ENCODE measurements at regions not wholly inside any gene's neighbourhood (a gene's known extent, or its start where the extent isn't known, plus 50 kb on each side); places are given as distances from the start of the nearest gene placed in this dataset.
"Not testable (repeated sequence)": the region's sequence is repeated elsewhere in the genome, so short reads cannot be mapped to it uniquely, and the experiment has no call there.

DNA sequence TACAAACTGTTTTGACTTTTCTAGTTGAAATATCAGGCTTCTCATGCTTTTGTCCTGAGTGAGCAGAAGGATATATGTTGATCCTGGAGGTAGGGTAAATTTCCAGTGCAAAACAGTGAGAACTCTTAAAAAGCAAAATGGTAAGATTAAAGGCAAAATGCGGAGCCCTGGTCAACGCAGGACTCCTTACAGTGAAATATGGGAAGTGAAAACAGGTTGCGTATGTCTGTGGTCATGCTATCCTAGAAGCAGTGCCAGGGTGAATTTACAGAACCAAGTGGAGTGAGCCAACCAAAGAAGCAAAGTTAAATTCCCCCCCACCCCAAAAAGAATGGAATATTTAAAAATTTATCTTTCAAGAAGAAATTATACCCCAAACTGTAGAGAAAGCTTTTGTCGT, 256.4 kb downstream of the NR2F2 start:
- no peak for DNase-seq

DNA sequence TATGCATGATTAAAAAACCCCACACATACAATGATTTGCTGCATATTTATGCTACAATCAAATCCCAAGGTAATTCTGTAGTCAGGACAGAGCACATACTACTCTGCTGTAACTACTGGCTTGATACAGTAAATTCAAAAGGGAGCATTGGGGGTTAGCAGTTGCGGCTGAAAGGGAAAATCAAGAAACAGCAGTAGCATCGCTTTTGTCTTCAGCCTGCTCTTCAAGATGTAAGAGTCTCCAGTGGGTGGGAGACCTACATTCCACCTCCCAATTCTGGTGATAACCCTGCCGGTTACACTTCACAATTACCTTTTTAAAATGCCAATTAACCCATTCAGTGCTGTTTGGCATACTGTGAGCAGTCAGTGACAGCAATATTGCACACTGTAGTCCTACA, 259.4 kb downstream of the NR2F2 start:
- DNase-seq: no peak

DNA sequence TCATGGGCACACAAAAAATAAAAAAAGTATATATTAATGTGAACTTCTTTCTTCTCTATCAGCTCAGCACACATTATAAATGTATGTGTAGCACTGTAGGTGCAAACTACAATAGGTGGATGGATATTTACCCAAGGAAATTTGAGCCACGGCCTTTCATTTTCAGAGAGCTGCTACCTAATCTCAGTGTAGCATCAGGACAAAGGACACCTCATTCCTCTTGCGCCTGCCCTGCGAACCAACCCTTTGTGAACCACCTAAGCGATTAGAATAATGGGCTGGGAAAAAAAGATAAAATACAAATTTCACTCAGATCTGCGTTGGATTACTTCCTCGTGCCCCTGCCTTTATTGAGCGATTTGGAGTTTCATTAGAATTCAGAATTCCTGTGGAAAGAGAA, 263.2 kb downstream of the NR2F2 start:
- DNase-seq: no peak

DNA sequence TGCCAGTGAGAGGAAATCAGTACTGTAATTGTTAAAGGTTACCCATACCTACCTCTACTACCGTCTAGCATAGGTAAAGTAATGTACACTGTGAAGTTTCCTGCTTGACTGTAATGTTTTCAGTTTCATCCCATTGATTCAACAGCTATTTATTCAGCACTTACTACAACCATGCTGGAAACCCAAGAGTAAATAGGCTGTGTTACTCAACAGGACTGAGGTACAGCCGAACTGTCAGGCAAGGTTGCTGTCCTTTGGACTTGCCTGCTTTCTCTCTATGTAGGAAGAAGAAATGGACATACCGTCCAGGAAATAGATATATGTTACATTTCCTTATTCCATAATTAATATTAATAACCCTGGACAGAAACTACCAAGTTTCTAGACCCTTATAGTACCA, 265.5 kb downstream of the NR2F2 start:
- no peak for DNase-seq

DNA sequence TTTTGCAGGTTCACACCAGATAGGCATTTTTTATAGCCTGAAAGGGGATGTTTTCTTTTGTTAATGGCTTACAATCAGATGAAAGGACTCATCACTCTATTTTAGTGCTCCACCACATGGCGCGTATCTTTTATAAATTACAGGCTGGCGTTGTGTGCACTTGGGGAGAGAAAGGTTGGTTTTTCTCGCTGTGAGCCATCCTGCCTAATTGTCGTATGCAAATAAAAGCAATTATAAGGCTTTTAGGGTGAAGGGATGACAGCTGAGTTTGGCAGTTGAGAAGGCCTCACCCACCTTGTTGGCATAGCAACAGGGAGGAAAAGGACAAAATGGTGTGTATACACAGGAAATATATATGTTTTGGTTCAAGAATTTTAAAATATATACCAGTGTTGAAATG, 268.0 kb downstream of the NR2F2 start:
- no peak for DNase-seq

DNA sequence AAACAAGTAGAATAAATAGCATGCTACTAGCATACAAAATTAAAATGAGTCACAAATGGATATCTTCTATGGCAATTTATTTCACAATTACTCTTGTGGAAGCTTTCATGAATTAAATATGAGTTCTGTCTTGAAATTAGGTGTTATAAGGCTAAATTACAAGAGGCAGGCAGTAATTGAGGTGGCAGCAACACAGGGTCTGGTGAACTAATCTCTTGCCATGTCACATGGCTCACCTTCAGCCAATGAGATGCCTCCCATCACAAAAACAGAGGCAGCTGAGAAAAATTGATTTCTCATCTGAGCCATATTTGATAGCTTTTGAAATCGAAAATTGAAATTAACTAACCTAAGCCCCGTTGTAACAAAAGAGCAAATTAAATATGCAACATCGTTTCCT, 268.8 kb downstream of the NR2F2 start:
- no peak for DNase-seq

DNA sequence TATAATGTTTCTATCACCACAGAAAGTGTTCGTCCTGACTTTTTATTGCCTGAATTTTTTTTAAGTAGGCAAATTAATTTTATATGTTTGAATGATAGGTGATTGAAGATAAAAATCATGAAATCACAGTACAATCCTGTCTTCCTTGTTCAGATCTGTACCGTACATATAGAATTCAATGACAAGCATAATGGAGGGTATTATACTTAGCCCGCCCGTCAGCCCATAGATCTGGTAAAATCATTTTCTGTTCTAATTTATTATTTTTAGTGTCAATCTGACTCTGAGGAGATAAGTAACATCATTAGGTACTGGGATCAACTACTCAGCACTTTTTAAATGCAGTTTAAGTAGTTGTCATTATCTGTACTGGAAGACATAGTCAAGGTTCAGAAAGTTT, 269.9 kb downstream of the NR2F2 start:
- DNase-seq: no peak

DNA sequence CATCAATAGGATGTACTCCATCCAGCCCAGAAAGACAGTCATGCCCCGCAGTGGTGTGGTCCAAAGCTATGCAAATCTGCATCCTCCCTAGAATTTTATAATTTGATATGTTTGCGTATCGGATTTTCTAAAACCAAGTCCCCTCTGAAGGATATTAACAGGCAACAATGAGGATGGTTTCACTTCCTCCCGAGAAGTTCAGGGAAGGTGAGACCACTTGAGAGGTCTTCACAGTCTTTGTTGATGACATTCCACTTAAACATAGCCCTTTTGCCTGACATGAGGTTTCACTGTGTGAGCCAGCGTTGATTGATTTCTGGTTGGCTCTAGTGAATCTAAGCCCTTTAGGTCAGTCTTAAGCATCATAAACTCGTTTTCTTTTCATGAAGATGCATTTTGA, 276.1 kb downstream of the NR2F2 start:
- no peak for DNase-seq

DNA sequence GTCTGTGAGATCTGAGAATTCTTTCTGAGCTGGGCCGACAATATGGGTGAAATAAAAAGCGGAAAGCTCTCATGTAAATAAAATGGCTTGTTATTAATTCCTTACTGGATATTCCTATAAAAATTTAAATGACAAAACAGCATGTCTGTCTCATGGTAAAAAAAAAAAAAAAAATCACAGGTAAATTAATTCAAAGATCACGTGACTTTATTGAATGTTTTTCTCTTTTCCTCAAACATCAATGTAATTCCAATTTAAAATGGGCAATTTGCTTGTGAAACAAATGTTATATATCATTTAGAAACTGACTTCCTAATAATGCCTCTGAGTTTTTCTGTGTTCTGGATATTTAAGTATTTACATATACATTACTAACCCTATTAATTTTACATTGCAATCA, 280.3 kb downstream of the NR2F2 start:
- DNase-seq: no peak

DNA sequence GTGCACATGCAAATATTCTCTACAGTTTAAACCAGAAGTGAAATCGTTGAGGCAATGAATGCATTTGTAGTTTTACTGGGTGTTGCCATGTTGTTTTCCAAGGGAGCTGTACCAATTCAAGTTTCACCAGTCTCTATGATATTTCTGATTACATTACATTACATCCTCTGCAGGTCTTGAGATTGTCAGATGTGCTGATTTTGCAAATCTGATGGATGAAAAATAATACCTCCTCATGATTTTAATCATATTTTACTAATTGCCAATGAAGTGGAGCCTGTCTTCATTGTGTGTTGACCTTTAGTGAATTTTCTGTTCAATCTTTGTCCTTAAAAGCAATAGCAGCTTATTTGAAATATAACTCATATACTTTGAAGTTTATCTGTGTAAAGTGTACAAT, 282.4 kb downstream of the NR2F2 start:
- DNase-seq: no peak

DNA sequence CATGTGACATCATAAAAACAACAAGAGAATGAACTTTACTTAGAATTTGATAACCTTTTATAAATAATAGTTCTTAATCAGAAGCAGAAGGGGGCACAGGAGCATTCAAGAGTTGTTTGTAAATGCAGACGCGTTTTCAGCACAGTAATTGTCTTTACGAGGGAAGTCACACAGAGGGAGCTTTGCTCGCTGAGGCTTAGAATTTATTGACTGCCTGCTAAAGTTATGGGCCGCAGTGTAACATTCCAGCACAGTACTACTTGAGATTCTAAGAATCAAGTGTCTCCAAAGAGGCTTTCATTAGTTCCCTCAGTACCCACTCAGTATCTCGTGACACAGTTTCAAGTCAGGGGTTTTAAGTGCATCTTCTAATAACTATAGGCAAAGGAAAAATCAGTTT, 288.7 kb downstream of the NR2F2 start:
- no peak for DNase-seq

DNA sequence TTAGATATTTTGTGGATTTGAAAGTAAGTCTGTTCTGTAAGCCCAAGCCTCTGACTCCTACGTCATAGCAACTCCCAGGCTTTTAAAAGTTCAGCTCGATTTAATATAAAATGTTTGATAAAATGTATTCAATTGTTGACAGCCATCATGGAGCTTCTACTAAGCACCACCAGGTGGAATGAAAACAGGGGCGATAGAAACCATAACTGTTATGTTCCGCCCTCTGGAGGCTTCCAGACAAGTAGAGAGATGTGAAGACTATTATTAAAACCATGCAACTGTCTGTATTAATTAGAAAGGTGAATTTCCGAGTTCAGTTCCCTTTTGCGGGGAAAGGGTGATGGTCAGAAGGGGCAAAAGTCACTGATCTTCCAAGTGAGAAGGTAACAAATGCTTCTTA, 292.2 kb downstream of the NR2F2 start:
- DNase-seq: no peak

DNA sequence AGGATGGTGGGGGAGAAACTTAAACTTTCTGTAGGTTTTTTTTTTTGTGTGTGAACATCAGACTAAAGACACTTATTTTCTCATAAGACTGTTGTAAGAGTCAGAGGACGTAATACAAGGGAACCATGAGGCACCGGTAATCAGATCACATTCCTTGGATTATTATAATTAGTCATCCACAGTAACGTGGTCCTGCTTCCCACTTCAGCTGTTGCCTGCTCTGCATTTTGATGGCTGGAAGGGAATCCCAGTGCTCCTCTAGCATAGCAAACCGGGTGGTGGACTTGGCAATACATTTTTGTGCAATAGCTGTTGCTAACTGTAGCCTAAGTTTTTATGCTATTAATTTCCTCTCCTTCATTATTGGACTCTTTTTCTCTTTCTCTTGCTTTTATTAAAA, 294.8 kb downstream of the NR2F2 start:
- no peak for DNase-seq

DNA sequence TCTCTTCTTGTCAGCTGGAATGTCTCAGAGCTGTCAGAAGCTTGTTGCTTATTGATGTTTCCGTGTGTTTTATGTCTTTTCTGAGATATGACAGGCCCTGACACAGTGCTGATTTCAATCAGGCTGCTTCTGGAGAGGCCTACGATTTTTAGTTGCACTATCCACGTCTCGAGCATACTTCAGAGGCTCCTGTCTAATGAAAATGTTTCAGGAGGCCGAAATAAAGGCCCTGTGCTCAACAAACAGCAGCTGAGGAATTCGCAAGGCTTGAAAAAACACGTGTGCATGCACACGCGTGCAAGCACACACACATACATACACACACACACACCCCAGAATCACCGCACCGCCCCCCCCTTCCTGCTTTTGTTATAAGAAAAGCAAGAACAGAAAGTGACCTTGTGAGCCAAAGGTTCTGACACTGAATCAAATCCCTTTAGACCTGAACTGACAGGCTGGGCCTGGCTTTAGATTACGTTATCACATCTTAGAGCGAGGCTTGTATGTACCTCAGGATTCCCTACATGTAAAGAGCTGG, 296.6 kb downstream of the NR2F2 start:
- DNase-seq: no peak

DNA sequence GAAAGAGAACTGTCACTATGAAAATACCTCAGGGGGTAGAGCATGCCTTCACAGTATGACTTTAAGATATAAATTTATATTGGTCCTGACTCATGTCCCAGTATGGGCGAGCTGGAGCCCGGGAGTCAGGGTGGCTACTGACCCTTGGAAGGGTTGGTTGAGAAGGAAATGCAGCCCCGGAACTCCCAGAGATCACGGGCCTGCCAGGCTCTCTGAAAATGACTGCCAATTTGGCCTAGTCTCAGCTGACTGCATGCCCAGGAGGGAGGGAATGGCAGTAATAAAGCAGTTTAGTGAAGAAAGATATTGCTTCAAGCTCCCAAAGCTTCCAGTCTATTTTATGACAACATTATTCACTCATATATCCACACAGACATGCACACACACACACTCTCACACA, 299.0 kb downstream of the NR2F2 start:
- DNase-seq: no peak

DNA sequence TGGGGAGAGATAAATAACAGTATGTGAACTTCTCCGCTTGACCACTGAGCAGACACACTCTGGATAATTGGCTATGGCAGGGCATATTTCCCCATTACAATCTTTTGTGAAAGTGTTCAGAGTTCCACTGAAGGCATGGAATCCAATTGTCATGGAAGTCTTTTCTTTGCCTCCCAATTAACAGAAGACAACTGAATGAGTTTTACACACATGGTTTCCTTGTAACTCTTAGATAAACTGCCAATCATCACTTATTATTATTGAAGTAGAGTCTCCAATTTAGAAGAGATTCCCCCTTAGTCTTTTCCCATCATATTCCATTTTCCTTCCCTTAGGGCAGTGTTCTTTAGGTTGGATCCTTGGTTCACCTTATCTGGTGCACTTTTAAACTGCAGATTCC, 308.3 kb downstream of the NR2F2 start:
- no peak for DNase-seq

DNA sequence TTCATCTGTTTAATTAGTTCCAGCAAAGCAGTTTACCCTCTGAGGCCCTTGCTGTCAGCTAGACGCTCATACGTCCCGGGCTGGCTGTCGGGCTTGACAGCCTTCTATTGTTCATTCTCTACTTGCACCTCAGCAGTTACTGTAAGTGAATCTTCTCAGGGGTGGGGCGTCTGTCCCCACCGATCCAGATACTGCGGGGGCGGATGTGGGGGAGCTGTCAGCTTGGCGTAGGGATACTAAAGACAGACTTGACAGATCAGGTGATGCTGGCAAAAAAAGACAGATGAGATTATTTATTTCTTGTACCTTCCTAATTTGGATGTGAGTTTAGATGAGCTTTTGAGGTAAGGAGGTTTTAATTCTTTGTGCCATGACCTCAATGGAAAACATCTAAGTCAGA, 315.3 kb downstream of the NR2F2 start:
- DNase-seq: no peak

DNA sequence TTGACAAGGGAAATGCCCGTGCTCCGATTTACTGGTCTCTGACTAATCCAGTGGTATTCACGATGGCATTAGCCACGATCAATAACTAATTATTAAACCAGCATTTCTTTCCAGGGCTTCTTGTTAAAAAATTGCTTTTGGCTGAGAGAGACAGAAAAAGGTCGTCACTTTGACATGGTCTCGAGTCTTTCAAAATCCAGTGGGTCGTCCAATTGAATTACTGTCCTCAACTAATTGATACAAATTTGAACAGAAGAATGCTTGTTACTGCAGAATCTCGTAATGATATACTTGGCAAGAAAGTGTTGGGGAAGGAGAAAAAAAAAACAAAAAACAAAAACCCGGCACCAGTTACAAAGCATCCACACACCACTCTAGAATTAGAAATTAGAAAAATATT, 318.4 kb downstream of the NR2F2 start:
- no peak for DNase-seq

DNA sequence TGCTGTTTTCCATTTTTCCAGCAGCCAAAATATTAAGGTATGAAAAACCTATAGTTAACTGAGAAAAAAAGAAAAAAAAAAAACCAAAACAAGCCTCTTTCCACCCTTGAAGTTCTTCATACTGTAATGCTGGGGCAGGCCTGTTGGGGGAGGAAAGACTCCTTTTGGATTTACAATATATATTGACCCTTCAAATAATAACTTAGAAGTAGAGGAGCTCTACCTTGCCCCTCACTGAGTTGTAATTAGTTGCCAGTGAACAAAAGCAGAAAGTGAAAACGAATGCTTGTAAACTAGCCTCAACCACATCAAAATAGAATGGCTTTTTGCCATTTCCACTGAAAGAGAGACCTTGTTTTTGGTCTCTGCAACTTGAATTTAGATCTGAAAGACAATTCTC, 326.6 kb downstream of the NR2F2 start:
- DNase-seq: no peak

DNA sequence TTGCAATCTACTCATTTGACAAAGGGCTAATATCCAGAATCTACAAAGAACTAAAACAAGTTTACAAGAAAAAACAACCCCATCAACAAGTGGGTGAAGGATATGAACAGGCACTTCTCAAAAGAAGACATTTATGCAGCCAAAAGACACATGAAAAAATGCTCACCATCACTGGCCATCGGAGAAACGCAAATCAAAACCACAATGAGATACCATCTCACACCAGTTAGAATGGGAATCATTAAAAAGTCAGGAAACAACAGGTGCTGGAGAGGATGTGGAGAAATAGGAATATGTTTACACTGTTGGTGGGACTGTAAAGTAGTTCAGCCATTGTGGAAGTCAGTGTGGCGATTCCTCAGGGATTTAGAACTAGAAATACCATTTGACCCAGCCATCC, 336.5 kb downstream of the NR2F2 start:
- not testable (repeated sequence) for DNase-seq

DNA sequence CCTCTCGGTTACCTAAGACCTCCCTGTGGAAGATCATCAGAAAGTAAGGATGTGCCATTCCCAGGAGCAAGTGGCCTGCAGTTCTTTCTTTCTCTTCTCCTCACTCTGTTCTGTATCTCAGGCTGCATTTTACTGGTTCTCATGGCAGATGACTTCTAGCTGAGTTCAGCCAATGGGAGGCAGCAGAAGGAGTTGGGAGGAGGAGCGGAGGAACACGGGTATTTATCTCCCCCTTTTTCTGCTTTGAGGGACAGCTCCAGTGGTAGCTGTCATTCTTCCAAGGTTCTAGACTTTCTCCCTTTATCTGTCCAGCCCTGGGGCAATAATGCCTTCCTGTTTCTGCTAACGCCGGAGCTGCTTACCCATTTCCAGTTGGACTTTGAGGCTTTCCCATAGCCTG, 339.9 kb downstream of the NR2F2 start:
- no peak for DNase-seq

DNA sequence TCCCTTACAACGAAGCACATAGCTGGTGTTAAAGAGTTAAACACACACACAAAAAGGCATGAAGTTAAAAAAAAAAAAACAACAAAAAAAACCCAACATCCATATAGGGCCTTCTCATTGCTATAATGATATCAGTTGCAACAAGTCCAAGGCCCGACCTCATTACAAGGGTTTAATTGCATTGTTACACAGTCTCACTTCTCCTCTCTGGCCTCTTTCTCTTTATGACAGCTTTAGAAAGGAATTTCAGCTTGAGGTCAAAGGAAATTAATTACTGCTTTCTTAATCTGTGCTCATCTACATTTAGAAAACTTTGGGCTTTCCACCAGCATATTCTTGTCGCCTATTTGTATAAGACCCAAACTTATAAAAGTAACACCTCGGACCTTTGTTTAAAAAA, 342.1 kb downstream of the NR2F2 start:
- DNase-seq: no peak

DNA sequence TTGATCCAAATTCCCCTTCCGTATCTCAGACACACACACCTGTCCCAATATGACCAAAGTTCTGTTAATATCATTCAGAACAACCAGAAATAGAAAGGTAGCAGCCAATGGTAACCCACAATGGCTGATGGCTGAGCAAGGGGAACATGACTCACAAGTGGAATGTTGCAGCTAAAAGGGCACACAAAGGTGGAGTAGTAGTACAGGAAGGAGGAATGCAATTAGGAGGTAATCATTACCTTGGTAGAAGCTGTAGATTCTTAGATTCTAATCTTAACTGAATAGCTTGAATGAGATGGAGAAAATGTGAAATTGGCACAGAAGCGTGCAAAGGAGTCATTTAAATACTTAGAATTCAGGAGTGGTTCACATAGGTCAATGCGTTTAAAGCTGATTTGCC, 347.9 kb downstream of the NR2F2 start:
- no peak for DNase-seq

DNA sequence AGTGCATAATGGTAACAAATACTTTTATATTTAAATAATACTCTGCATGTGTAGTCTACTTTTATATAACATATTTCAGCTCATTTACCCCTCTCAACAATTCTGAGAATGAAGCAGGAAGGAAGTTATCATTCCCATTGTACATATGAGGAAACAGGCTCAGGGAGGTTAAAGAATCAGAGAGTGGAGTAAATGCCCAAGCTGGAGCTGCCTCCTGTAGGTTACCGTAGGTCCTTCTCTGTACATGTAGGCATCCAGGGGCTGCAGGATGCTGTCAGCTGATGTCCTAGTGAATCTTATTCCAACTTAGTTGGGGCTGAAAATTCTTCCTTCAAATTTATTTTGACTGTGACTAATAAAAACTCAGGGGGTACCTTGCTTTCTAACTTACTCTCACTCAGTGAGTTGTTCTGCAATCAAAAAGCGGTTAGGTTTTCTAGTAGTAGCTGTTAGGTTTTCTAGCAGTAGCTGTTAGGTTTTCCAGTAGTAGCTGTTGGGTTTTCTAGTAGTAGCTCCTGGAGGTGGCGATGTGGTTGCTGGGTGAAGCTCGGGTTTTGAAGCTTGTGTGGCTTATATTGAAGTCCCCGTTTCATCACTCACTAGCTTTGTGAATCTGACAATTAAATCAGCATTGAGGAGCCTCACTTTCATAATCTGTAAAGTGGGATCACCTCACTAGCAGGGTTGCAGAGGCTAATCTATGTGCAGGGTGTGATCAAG, 357.0 kb downstream of the NR2F2 start:
- DNase-seq: no peak

DNA sequence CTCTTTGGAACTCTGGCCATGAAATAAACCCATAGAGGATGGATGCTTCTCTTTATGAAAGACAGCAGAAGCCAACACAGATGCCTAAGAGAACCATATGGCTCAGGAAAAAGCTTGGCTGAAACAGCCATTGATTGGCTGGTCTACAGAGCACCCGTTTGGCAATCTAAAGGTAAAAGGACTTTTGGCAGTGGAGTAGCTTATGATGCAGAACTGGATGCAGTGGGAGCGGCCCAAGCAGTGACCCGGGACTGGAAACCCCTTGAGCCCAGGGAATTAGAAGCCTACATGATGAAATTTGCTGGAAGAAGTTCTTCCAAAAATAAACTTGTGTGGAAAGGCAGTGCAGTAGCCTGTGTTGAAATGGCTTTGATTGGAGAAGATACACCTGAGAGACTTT, 360.2 kb downstream of the NR2F2 start:
- no peak for DNase-seq

DNA sequence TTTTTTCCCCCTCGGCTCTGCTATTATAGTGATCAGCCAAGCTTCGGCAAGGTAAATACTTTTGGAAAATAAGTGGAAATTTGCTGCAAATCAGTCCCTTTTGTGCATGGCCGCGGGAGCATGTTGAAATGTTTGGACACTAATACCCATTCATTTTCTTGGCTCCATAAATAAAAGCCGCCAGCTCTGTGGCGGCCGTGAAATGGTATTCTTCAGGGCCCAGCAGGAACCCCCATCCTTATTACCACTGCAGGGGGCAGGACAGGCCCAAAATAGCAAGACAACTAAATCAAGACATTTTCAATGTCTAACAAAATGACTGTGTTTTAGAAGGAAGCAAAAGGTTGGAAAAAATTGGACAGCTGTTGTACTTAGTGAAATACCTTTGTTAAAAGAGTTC, 362.3 kb downstream of the NR2F2 start:
- DNase-seq: no peak
